ENCODE measurements at regions not wholly inside any gene's neighbourhood (a gene's known extent, or its start where the extent isn't known, plus 50 kb on each side); places are given as distances from the start of the nearest gene placed in this dataset.

DNA sequence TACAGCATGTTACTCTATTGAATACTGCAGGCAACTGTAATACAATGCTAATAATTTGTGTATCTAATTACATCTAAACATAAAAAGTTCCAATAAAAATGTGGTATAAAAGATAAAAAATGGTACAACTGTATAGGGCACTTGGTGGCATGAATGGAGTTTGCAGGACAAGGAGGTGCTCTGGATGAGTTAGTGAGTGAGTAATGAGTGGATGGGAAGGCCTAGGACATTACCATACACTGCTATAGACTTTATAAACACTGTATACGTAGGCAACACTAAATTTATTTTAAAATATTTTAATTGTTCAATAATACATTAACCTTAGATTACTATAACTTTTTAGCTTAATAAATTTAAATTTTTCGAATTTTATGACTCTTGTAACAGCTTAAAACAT is 579.6 kb upstream of the MAN1A1 start:
- TF ChIP-seq, protein P1, sequence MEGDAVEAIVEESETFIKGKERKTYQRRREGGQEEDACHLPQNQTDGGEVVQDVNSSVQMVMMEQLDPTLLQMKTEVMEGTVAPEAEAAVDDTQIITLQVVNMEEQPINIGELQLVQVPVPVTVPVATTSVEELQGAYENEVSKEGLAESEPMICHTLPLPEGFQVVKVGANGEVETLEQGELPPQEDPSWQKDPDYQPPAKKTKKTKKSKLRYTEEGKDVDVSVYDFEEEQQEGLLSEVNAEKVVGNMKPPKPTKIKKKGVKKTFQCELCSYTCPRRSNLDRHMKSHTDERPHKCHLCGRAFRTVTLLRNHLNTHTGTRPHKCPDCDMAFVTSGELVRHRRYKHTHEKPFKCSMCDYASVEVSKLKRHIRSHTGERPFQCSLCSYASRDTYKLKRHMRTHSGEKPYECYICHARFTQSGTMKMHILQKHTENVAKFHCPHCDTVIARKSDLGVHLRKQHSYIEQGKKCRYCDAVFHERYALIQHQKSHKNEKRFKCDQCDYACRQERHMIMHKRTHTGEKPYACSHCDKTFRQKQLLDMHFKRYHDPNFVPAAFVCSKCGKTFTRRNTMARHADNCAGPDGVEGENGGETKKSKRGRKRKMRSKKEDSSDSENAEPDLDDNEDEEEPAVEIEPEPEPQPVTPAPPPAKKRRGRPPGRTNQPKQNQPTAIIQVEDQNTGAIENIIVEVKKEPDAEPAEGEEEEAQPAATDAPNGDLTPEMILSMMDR (conservative IDR thresholded peaks at IDR 0.05; ENCODE audit: low read length), result no peak
- TF ChIP-seq EZH2phosphoT487 (IDR thresholded peaks at IDR 0.05; ENCODE audit: borderline replicate concordance, low read depth, low read length), result no peak
